ENCODE measurements at regions not wholly inside any gene's neighbourhood (a gene's known extent, or its start where the extent isn't known, plus 50 kb on each side); places are given as distances from the start of the nearest gene placed in this dataset.

GRCh38 chr3:147213633-147214032 is 192.7 kb downstream of the ZIC4 start:
- TF ChIP-seq ELF1 (IDR thresholded peaks at IDR 0.05) (no peak), CTCF (IDR thresholded peaks at IDR 0.05) (no peak), RAD21 (IDR thresholded peaks at IDR 0.05; ENCODE audit: low read length) (no peak), GABPA (IDR thresholded peaks at IDR 0.05; ENCODE audit: low read depth) (no peak), NFIC (IDR thresholded peaks at IDR 0.05; ENCODE audit: borderline replicate concordance) (no peak), TAF1 (IDR thresholded peaks at IDR 0.05; ENCODE audit: borderline replicate concordance, low read depth, low read length) (no peak), EP300 (IDR thresholded peaks at IDR 0.05; ENCODE audit: borderline replicate concordance in 1 of 2, low read depth in 1 of 2, low read length in 1 of 2) (no peak), SIN3A (IDR thresholded peaks at IDR 0.05; ENCODE audit: borderline replicate concordance, low read depth, low read length) (no peak)

All from SK-N-SH (cell line).